Lung (tissue), 11 donors: ENCODE measurements at regions not wholly inside any gene's neighbourhood (a gene's known extent, or its start where the extent isn't known, plus 50 kb on each side); places are given as distances from the start of the nearest gene placed in this dataset.

Experiments used
- ATAC-seq: fragments of 200-7000 bp; cut with Tn5 transposase; one replicate; pipeline ENCODE4 v1.9.1; 2020; ENCODE audit warnings: moderate number of reproducible peaks; ENCODE audit not compliant: insufficient read depth, low FRiP score
- DNase-seq, 3 donors: peaks; one replicate each; pipeline ENCODE4 v3.0.0-alpha.2; 2013 to 2017
- H3K27ac ChIP-seq, 2 donors: one replicate each; pipeline ENCODE4 v1.5.1; 2013; ENCODE audit warnings: mild to moderate bottlenecking in 2 of 2, moderate library complexity in 2 of 2, control low read depth in 1 of 2, inconsistent platforms in 1 of 2, low read depth in 1 of 2, low read length in 1 of 2
- H3K27me3 ChIP-seq, 3 donors: one replicate each; pipeline ENCODE4 v1.5.1; 2013; ENCODE audit warnings: low read length in 2 of 3; ENCODE audit not compliant: control insufficient read depth in 3 of 3, insufficient read depth in 3 of 3
- H3K36me3 ChIP-seq, 4 donors: one replicate each; pipeline ENCODE4 v1.5.1; 2013; ENCODE audit warnings: low read length in 4 of 4, mild to moderate bottlenecking in 1 of 4, moderate library complexity in 1 of 4; ENCODE audit not compliant: control insufficient read depth in 4 of 4, insufficient read depth in 4 of 4
- H3K4me1 ChIP-seq, 5 donors: one replicate each; pipeline ENCODE4 v1.5.1; 2013; ENCODE audit warnings: low read length in 5 of 5, mild to moderate bottlenecking in 2 of 5, moderate library complexity in 1 of 5; ENCODE audit not compliant: control insufficient read depth in 5 of 5, insufficient read depth in 5 of 5
- H3K4me3 ChIP-seq: one replicate; pipeline ENCODE4 v1.5.1; 2013; ENCODE audit warnings: mild to moderate bottlenecking, control low read depth, moderate library complexity
- H3K9ac ChIP-seq, 2 donors: one replicate each; pipeline ENCODE4 v1.5.1; 2013; ENCODE audit warnings: low read length in 2 of 2, control low read depth in 1 of 2; ENCODE audit not compliant: insufficient read depth in 1 of 2
- H3K9me3 ChIP-seq, 4 donors: one replicate each; pipeline ENCODE4 v1.5.1; 2013; ENCODE audit warnings: low read length in 3 of 4, mild to moderate bottlenecking in 1 of 4, moderate library complexity in 1 of 4; ENCODE audit not compliant: control insufficient read depth in 4 of 4, insufficient read depth in 3 of 4
- CTCF ChIP-seq: IDR thresholded peaks from 2 replicates; pipeline ENCODE4 v1.5.1; 2012; ENCODE audit warnings: mild to moderate bottlenecking; ENCODE audit errors: control extremely low read depth, extremely low read depth
- WGBS, 2 donors: extraction: QIAGEN DNeasy Blood & Tissue Kit; methylation state at CpG; one replicate each; pipeline ENCODE4 v1.1.7; 2013; 5-methylcytosine and 5-hydroxymethylcytosine counted together
- donor health status: control.
- donor health status: control.
- donor health status: Bipolar disorder and iron deficiency.
- donor health status: healthy.
- donor health status: DM: yes; HTN: yes; CAD: no.

- H3K9me3 ChIP-seq: peaks cover 0 to 3% (median 0%) of the 10 kb centered on the region in 4 donors
- TF ChIP-seq CTCF: no peak
- no peak overlapping the region for H3K9ac ChIP-seq
- H3K4me1 ChIP-seq: peaks cover 0 to 25% (median 4%) of the 10 kb centered on the region in 5 donors
- no peak for ATAC-seq
- peaks cover 0 to 5% (median 0%) of the 10 kb centered on the region in 3 donors for H3K27me3 ChIP-seq
- no peak for DNase-seq
- no peak overlapping the region for H3K4me3 ChIP-seq
- WGBS, 2 donors: 65 to 66% methylated on average over 4 of the region's 4 CpGs
- no peak overlapping the region for H3K27ac ChIP-seq
- H3K36me3 ChIP-seq: no peaks in the 10 kb centered on the region
Measured at GRCh38 chr3:15155840-15156360, 50.1 kb upstream of the CAPN7 start.
